Activated CD8-positive, alpha-beta memory T cell treated with anti-CD3 and anti-CD28 coated beads for 48 hours (primary cell): ENCODE measurements at regions not wholly inside any gene's neighbourhood (a gene's known extent, or its start where the extent isn't known, plus 50 kb on each side); places are given as distances from the start of the nearest gene placed in this dataset.

Experiments
- DNase-seq, 3 experiments: peaks; one replicate each; pipeline ENCODE4 v3.0.0-alpha.2; 2020; ENCODE audit warnings: low read depth in 2 of 3, low spot score in 2 of 3

DNA sequence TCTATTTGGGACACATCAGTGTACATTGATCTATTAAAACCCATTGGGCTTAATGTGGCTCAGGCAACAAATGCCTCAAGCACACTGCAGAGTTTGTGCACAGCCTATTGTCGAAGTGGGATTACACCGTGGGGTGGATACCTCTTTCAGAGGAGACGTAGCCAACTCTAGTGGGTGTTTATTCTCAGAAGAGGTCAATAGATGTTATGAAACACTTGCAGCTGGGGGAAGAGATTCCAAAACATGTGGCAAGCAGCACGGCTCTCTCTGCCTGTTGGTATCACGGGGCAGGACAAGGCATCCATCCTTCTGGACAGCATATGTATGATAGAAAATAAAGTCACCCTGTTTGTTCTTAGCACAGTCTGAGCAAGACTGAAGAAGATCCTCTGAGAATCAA lies 121.4 kb upstream of the COPS8 start:
- DNase-seq: no peak

DNA sequence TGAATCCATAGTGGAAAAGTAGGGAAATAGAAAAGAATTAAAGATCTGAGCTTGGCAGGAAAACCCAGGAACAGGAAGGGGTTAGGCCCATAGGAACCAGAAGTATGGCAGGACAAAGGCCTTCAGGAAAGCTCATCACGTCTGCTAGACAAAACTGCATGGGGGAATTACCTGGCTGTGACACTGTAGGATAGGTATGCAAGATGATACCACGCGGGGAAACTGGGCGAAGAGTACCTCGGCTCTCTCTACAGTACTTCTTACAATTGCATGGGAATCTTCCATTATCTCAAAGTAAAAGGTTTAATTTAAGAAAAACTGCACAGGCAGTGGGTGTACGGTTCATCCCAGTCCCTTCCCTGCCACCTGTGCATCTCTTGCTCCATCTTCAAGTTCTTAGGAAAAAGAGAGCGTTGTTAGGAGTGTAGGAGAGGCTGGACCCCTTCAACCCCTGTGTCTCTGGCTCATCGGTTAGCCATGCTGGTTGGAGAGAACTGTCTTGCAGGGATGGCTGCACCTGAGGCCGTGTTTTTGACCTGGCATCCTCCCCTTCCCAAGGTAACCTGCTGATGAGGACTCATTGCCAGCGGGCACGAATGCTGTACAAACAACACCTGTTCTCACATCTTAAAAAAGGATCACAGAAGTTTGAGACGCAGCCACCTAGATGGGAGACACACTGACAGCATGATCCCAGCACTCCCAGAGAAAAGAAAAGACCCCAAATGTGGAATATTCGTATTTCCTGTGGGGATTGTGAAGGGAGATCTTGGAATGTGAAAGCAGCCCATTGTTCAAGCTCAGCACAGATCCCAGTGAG lies 120.5 kb upstream of the COPS8 start:
- DNase-seq: no peak

DNA sequence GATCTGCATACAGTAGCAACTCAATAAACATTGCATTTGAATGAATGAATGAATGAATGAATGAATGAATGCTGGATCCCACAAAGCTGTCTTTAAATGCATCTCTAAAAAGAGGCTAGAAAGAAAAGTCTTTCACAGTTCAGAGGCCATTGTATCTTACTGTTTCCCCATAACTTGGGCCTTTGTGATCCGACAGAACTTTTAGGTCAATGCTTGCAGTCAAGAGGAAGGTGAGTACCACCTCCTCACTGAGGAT lies 119.9 kb upstream of the COPS8 start:
- DNase-seq: no peak

DNA sequence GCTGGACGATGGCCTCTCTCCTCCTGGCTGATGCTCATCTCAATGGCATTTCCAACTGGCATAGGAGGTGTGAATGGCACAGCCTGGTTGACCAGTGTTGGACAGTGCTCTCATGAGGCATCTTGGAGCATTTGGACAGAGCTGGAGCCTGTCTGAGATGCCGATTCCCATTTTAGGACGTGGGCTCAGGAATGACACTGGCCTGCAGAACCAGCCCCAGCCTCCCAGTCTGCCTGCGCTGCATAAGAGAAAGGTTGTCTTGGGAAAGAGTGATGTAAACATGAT lies 118.2 kb upstream of the COPS8 start:
- DNase-seq: no peak

DNA sequence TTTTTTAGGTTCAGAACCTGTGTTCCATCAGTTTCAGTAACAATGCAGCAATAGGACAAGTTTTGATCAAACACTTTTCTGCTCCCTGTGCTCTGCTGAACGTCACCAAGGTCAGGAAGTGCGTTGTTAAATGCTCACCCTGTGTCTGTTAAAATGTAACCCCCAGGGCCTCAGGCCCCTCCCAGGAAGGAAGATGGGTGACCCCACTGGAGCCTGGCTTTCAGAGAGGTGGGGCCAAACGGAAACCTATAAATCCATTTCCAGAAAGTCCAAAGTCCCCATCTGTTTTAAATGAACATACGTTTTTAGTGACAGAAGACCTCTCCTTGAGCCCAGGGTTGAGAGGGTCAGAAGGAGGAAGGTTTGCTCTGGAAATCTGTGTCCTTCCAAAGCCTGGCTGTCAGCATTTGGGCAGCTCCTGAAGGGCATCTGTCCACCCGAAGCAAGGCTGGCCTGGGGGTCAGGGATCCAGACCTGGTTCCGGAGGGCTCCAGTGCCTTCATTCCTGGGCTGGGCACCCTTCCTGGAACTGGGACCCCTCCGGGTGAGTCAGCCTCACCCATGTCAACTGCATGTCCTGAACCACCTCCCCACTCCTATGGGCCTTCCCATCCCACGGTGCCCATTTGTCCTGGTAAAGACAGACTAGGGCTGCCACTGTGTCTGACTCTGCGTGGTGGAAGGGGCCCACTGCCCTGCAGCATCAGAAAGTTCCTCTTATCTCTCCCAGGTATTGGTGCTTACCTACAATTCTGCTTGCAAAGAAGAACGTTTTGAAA lies 117.4 kb upstream of the COPS8 start:
- no peak for DNase-seq

DNA sequence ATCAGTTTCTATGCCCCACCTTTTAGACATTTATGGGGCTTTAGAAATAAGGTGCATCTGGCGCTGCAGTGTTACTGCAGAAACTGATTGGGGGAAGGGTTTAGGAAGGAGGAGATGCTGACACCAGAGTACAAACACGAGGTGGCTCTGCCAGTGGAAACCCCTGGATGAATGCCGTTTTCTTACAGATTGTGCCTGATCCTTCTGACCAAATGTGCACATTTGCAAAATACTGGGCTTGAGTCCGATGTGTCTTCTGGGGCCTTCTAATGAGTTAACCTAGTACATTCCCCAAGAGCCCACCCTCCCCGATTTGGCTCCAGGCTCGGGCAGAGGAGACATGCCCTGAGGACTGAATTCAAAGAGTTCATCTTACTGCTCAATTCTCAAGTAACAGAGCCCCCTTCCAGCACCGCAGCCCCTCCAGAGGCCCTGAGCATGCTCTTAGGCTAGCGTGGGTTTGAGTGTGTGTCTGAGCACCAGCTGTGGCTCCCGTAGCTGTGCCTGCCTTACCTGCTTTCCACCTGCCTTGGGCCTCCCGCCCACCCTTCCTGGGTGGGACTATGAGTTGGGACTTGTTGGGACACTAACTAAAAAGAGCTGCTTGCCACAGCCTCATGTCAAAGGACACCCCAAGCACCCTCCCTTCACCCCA lies 116.7 kb upstream of the COPS8 start:
- no peak for DNase-seq

DNA sequence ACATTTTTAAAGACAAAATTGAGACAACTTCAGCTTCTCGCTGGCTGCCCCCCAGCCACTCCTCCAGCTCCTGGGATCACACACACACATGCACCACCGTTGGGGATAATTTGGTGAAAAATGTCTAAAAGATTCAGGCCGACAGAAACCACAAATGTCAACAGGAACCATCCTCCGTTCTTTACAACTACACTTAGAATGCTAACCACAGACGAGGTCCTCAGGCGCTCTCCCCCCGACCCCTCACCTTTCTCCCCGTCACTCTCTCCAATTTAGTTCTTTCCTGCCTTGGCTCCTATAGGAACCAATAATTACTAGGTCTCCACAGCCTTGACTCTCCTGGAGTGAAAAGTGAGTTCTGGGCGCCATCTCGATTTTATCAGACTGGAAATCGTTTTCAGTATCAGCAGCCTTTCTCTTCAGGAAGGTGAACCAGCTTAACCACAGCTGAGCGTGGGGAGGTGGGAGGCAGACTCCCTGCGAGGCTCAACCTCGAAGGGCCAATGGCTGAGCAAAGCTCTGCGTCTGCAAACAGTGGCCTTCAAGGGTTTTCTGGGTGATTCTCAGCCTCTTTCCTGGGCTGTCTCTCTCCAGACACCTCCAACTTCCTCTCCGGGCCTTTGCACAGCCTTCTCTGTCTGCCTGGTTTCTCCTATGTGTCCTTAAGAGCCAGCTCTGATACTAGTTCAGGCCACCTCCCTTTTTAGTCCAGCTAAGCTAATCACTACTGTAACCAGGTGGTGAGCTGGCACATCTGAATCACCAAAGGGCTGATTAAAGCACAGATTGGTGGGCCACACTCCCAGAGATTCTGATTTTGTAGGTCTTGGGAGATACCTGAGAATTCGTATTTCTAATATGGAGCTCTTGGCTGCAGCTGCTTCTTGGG lies 115.7 kb upstream of the COPS8 start:
- no peak for DNase-seq

DNA sequence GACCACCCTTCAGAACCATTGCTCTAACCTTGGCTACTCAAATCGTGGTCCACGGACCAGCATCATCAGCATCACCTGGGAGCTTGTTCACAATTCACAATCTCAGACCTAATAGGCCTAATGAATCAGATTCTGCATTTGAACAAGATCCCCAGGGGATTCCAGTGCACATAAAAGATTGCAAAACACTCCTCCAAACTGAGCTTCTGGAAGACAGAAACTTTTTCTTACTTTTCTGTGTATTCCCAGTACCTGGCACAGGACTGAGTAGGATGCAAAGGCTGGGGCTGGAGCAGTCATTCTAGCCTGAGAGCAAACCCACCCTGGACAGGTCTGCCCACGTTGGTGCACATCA lies 115.1 kb upstream of the COPS8 start:
- no peak for DNase-seq

DNA sequence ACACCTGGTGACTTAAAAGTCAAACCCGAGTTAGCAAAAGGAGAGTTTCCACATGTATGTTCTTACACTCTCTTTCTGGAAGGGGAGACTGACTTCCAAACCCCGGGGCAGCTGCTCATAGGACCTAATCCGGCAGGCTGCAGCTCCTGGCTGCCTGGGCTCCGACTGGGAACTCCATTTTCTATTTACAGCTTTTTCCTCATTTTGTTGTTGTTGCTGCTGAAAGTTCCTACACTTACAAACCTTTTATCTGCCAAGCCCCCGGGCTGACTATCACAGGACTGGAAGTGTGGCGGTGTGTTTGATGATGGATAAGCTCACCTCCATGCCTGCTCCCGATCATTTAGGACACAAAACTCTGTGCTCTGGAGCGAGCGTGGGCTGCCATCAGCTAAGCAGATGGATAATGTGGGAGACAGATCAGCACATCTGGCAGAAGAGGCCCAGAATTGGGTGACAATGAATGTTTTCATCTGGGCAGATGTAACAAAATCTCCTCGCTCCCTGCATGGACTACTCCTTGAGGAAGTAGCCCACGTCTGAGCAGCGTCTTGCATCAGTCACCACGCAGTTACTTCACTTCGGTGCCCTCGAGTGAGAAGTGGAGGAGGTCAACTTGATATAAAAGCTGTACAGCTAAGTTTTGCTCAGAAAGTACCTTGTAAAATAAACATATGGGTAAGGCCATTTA lies 114.4 kb upstream of the COPS8 start:
- no peak for DNase-seq

DNA sequence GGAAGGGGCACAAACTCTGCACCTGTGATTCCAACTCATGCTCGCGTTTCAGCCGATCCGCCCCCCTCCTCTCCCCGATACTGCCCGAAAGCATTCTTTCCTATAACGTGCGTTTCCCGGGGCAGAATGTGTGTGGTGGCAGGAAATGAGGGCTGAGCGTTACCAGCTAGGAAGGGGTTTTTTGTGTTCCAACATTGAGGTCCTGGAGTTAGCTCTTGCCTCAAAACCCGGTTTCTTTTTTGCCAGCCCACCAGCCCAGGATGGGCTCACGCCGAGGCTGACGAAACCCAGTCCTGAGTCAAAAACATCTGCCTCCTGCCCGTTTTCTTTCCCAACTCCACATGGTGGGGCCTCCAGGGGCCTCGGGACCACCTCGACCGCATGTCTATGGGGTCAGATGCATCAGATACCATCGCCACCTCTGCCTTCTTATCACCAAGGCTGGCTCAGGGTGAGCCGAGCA lies 113.7 kb upstream of the COPS8 start:
- no peak for DNase-seq

DNA sequence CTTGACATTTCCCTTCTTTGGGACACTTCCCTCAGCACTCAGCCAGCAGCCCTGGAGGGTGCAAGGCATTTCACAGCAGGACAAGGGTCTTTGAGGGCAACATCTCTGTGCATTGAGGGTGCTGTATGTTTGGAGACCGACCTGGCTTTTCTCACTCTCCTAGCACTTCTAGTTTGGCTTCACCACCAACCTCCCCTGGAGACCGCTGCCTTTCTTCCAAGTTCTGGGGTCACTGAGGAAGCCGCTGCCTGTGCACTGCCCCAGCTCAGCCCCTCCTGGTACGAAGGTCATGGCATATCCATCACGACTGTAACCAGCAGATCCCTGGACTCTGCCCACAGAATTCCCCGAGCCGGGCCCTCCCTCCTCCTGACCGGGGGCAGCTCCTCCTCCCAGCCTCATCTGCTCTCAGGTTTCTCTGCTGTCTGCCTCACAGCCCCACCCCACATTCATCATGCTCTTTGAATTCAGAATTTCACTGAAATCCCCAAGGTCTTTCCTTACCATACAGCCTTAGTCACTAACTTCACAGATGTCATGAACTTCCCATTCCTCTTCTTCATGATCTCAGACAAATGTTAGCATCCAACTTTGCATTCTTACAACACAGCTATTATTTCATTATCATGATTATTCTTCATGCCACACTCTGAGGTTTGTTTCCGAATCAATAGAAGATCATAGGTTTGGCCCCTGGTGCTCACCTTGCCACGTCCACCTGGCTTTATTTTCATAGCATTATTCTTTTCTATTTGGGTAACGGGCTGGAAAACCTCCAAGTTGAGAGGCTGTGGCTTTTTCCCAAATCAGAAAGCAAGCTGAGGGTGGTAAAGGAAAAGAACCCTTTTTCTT lies 113.0 kb upstream of the COPS8 start:
- DNase-seq: no peak

DNA sequence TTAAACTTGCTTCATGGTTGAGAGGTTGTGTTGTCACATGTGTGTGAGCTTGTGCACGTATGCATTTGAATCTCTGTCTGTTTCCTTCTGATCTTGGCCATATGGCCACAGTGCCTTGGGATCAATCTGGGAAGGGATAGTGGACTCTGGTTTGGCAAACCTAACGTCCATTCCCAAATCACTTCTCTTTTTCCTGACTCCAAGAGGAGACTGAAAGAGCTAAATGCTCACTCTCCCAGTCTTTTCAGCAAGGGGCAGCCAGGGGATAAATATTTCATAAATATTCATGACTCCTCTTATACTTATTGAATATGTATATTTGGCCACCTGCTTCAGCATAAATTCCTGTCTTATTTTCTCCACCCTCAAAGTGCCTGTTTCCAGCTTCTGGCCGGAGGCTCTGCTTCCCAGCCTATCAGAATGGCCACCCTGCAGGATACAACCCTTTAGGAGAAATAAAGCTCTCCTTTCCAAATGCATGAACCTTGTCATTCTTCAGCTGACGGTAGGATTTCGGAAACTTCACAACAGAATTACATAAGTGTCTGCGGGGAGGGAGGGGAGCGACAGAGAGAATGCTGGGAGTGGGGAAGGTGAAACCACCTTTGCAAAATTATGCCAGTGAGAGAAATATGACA lies 112.2 kb upstream of the COPS8 start:
- no peak for DNase-seq

DNA sequence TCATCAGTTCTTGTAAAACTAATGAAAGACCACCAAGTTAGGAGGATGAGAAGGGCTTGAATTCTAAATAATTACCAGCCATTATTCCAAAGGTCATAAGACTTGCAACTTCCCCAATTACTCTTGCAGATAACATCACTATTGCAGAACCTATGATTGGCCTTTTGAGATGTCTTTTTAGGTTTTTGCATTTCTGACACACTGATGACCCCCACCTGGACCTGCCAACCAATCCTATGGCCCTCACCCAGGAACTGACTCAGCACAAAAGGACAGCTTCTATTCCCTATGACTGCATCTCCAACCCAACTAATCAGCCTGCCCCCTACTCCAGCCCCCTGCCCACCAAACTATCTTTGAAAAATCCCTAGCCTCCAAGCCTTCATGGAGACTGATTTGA lies 111.5 kb upstream of the COPS8 start:
- DNase-seq: no peak

DNA sequence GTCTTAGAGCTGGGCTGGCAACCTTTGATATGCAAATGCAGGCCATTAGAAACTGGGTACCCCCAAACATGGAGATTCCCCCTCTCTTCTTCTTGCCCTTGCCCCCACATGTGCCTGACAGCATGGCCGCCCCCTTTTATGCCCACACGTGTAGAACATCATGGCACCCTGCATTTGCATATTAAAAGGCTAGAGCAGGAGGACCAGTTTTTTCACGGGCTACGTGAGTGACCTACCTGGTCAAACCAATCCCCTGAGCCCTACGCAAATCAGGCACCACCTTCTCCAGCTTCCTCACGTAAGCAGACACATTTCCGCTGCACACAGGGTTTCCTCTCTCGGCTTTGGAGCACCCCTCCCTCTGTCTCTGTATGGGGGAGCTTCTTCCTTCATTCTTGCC lies 110.9 kb upstream of the COPS8 start:
- no peak for DNase-seq

DNA sequence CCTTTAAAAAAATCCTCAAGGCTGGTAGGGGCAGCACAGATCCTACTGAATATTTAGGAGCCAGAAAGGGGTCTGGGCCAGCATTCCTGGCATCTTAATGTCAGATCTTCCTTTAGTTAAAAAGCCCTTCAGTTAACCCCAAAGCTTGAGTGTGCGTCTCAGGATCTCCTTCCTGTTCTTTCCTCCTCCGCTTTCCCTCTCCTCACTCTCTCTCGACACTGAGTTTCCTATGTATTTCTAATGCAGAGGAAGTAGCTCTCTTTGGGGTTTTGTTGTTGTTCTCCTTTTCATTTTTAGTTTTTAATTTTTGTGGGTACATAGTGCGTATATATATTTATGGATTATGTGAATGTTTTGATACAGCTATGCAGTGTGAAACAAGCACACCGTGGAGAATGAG lies 109.9 kb upstream of the COPS8 start:
- no peak for DNase-seq

DNA sequence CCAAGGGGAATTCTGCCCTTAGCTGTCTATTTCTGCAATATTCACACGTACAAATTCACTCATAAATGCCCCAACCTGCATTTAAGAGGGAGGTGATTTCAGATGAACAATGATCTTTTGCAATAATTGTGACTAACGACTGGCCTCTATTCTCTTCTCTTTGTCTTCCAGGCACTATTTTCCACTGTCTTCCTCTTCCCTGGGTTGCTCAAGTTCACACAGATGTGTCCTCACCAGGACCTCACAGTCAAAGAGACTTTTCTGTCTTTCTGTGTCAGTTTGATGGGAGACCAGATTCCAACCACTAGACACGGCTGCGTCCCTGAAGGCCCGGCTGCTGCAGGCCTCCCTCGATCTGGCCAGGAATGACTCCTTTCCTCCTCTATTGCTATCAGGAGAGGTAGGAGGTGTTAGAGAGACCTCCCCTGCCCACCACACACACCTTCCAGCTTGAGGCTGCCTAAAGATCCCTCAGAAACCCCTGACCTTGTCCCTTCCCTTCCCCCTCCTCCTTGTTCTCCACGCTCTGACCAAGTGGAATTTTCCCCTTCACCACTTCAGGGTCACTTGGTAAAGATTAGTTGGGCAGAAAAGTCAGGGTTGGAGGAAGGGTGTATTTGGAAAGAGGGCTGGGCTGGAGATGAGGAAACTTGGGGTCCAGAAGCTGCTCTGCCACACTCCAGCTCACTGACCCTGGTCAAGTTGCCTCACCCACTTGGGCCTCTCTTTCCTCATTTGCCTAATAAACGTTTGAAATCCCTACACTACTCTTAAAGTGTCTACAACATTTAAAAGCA lies 109.2 kb upstream of the COPS8 start:
- DNase-seq: no peak

DNA sequence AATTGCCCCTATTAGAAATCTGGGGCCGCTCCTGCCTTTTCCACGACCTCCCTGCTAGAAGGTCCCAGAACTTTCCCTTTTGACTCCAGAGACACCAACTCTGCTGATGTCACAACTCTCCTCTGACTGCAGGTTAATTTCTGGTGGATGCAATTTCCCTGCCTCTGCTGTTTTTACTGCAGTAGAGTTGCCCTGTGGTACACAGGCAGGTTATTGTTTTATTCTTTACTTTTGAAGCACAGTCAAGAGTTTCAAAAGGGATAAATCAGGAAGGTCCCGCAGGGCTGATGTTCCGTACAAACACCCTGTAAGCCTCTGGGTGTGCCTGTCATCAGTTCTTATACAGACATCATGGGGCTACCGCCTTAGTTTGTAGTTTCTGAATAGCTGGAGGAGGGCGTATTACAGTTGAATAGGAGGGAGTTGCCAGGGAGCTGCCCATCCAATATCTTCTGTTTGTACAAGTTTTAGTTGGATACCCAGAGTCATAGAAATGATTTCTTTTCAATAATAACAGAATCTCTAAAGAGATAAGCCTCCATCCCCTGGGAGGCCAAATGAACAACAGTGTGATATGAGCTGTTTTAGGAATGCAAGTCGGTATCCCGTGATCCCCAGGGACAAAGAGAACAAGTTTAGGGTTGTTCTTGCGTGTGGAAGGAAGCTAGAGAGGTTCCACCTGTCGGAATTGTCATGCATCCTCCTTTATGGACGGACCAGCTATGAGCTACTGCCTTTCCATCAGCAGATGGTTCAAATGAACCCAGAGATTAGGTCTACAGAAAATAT lies 108.4 kb upstream of the COPS8 start:
- no peak for DNase-seq

DNA sequence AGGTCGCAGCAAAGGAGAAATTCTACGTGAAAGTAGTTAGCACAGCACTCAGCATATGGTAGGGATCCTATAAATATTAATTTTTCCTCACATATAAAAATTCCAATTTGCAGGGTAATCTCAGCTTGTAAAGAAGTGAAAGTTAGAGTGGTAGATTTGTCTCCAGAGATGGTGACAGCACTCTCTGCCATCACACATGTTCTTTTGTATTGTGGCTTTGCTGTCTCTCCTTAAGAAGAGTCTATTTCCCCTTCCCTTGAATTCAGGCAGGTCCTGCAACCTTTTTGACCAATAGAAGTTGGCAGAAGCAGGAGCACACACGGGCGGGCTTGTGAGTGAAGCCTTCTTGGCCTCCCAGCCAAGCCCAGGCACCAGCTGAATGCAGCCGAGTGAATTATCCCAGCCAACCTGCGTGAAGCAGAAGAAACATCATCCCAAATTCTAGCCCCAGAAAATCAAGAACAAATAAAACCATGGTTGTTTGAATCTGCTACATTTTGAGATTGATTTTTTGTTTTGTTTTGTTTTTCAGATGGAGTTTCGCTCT lies 107.8 kb upstream of the COPS8 start:
- no peak for DNase-seq
